GM21367 (cell line): ENCODE measurements at regions not wholly inside any gene's neighbourhood (a gene's known extent, or its start where the extent isn't known, plus 50 kb on each side); places are given as distances from the start of the nearest gene placed in this dataset.
"Not testable (repeated sequence)": the region's sequence is repeated elsewhere in the genome, so short reads cannot be mapped to it uniquely, and the experiment has no call there.

ENCODE experiments used
- ATAC-seq: cut with Tn5 transposase; IDR thresholded peaks from one replicate; pipeline ENCODE4 v1.9.1; 2021; ENCODE audit not compliant: unreplicated experiment

DNA sequence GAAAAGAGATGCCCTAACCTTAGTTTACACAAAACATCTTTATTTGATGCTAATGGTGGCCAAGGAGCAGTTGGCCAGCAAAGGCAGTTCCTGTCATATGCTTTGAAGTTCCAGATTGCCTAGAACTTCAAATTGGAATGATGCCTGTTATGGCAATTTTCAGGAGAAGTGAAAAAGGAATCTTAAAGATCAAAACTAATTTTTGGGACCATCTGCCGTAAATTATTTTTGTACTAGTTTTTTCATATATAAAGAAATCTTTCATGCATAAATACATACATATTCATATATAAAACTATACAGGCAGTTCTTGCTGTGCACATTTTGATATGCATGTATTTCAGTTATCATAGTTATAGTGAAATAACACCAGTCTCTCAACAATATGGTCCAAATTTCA, 1185.6 kb upstream of the FAM98A start:
- no peak for ATAC-seq

DNA sequence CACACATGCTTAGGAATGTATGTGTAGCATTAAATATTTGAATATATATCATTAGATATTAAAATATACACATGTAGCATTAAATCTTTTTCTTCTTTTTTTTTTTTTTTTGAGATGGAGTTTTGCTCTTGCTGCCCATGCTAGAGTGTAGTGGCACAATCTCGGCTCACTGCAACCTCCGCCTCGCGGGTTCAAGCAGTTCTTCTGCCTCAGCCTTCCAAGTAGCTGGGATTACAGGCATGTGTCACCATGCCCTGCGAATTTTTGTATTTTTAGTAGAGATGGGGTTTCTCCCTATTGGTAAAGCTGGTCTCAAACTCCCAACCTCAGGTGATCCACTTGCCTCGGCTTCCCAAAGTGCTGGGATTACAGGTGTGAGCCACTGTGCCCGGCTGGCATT, 1151.6 kb upstream of the FAM98A start:
- not testable (repeated sequence) for ATAC-seq

DNA sequence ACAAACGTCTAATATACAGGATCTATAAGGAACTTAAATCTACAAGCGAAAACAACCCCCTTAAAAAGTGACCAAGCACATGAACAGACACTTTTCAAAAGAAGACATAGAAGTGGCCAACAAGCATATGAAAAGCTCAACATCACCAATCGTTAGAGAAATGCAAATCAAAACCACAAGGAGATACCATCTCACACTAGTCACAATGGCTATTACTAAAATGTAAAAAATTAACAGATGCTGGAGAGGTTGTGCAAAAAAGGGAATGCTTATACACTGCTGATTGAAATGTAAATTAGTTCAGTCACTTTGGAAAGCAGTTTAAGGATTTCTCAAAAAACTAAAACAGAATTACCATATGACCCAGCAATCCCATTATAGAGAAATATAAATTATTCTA, 1148.5 kb upstream of the FAM98A start:
- ATAC-seq: no peak

DNA sequence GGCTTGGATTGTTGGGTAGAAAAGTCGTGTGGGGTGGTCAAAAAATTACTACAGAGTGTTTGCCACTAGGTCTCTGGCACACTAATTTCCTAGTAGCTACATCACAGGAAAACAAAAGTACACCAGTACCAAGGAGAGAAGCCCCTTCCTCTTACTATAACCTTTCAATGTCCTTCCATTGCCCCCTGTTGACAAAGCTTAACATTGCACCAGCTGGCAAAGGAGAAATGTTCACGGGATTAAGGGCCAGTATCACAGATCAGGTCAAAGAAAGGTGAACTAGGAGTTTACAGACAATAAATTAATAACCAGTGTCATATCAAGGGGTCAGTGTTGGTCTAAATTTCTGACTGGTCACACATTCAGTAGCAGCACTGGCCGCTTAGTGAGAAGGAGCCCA, 1139.6 kb upstream of the FAM98A start:
- no peak for ATAC-seq

DNA sequence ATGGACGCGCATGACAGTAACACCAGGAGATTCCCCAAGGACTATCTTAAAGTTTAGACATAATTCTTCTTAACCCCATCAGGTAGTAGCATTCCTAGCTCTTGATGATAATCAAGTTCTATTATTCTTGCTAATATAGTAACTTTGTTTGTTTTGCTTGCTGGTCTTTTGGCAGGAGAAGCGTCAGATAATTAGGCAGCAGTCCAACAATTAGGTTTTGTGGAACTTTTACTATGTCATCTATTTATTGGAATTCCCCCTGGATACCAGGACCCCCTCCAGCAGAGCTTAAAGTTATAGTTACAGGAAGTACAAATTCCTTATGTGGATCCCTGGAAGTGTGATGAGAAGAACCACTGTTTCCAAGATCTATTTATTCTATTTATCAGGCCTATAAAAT, 1138.0 kb upstream of the FAM98A start:
- no peak for ATAC-seq

DNA sequence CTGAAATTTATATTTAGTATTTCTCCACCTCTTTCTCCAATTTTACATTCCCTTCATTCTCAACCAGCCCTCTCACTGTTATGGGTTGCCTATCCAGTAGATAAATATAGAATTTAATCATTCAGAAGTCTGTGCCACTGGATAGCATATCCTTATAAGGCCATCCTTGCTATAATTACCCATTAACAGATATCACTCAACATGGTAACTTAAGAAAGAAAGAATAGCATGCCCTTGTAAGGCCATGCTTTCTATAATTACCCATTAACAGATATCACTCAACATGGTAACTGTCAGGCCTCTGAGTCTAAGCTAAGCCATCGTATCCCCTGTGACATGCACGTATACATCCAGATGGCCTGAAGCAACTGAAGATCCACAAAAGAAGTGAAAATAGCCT, 1137.4 kb upstream of the FAM98A start:
- no peak for ATAC-seq

DNA sequence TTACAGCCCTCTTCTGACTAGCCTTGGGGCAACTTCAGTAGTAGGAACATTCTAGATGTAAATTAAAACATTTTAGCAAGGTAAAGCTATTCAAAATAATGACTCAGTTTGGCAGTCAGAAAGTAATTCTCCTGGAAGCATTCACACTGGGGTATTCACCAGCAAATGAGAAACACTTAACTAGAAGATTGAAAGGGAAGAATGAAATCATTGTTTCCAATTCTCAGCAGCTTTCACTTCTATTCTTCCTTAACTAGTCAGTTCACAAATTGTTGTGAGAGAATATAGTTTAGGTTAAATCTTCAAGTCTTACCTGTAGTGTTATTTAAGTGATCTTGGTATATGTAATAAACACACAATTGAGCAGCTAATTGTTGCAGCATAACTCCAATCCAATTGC, 1135.6 kb upstream of the FAM98A start:
- ATAC-seq: no peak

DNA sequence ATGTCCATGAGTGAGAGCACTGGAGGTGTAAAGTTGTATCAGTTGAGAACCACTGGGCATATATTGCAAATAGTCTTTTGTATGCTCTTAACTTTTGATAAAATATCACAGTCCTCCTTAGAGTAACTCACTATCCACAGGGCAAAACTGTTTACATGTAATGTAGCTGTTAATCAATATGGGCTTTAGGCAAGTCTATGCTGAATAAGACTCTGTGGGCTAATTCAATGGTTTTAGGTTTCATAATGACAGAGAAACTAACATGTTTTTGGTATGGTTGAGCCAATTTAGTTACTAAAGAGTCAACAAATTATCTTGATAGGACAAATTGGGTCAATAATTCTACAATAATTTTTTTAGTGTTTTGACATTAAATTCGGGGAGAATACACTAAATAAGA, 1134.9 kb upstream of the FAM98A start:
- ATAC-seq: no peak

DNA sequence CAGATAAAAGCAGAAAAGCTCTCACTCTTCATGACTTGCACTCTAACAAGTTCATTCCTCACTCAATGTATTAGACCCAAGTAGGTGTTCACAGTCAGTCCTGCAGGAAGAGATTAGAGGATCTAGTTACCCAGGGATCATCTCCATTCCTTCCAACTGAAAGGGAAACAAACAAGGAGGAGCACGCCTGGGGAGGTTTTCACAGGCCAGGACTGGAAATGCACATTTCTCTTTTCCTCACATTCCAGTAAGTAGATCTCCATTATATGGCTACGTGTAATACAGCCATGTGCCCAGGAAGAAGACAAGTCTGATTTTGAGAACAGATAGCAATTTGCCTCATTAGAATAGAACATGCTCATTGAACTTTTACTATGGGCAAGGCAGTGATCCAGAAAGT, 1132.2 kb upstream of the FAM98A start:
- ATAC-seq: no peak

DNA sequence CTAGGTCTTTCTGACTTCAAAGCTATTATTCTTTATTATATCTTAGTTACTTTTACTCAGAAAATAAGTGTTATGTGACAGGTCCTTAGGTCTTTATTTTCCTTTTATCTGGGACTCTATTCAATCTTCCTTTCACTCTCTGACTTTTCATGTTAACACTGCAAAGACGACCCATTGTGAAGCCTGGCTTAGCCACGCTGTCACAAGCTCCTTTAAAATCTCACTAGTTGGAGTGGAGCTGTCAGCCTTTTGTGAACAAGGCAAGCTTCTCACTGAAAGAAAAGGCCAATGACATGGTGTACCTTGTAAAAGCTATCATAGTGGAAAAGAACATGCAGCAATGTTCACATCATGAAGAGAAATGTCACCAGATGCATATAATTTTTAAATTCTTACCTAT, 1130.7 kb upstream of the FAM98A start:
- no peak for ATAC-seq

DNA sequence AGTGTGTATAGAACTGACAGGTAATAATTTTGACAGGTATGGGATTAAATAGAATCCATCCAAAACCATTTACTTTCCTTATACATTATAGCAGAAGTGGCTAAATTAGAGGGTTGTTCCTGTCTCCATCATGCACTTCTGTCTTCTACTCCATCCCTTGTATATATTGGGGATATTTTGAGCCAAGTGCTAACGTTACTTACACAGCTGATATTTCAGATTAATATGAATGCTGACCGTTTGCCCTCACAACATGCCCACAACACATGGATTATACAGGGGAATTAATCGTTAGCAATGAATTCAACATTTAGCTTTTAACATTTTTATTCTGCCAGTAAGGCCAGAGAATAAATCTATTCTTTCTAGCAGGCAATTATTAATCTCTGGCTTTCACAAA, 1125.0 kb upstream of the FAM98A start:
- no peak for ATAC-seq

DNA sequence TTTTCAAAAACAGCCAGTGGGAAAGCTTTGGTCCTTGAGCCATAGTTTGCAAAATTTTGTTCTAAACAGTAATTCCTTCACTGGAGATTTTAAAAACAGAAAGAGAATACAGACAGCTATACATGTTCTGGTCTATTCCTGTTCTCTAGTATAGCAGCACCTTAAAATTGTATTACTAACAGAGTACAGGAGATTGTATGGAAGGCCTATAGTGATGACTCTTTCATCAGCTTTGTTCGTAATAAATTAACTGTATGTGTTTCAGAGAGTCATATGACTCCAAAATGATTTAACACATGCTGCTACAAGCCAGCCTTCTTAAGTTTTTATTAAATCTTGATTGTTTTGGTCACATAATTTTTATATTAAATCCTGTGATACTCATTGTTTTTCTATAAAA, 1124.6 kb upstream of the FAM98A start:
- ATAC-seq: no peak

DNA sequence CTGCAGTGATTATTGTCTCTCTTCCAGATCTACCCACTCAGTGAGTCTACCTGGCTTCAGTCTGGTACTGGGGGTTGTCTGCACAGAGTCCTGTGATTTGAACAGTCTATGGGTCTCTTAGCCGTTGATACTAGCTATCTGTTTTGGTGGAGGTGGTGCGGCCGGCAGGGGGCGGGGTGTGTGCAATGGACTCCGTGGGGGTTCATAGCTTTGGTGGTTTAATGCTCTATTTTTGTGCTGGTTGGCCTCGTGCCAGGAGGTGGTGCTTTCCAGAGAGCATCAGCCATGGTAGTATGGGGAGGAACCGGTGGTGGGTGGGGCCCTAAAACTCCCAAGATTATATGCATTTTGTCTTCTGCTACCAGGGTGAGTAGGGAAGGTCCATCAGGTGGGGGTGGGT, 1120.1 kb upstream of the FAM98A start:
- no peak for ATAC-seq

DNA sequence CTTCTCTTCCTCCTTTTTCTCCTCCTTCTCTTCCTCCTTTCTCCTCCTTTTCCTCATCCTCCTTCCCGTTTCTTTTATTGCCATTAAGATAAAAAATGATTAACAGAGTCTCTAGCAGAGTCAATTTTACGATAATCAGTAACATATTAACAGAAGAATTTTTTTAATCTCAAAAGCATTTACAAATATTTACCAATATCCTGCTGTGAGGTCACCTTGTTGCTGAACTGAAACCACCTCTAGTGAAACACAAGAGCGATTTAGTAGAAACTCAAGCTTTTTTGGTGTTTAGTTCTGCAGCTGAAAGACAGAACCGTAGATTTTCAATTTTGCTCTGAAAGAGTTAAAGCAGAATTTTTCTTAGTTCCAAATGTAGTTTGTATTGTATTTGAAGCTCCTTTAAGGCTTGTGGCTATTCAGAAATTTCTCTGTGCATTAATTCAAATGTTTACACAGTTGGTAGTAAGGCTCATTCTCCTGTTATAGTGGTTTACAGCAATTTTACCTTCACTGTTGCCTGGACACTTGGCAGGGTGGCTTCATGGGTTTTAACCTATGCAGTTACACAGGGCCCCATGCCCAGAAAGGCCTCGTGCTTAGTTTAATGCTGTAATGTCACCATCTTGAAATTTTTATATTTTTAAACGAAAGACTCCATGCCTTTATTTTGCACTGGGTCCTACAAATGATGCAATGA, 1106.6 kb upstream of the FAM98A start:
- ATAC-seq: no peak

DNA sequence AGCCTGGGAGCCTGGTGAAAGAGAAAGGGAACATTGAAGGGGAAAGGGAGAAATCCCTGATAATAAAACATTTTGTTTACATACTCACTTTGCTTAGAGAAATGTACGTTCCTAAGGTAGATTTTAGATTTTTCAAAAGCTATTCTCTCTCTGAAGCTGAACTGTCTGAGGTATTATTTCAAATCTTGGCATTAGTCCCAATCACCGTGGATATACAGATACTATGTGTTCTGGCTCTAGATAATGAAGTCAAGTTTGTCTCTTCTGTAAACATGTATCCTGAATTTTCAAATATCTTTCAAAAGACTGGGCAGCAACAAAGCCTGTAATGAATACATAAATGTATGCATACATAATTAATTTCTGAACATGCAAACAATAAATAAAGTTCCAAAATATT, 1104.2 kb upstream of the FAM98A start:
- ATAC-seq: no peak

DNA sequence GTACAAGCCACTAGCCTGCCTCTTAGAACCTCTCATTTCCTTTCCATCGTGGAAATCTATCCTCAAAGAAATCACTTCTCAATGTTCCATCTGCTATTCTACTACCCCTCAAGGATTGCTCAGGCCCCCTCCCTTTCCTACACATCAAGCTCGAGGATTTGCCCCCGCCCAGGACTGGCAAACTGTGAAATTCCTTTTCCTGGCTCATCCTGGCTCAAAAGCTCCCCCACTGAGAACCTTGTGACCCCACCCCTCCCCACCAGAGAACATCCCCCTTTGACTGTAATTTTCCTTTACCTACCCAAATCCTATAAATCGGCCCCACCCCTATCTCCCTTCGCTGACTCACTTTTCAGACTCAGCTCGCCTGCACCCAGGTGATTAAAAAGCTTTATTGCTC, 1103.3 kb upstream of the FAM98A start:
- ATAC-seq: not testable (repeated sequence)

DNA sequence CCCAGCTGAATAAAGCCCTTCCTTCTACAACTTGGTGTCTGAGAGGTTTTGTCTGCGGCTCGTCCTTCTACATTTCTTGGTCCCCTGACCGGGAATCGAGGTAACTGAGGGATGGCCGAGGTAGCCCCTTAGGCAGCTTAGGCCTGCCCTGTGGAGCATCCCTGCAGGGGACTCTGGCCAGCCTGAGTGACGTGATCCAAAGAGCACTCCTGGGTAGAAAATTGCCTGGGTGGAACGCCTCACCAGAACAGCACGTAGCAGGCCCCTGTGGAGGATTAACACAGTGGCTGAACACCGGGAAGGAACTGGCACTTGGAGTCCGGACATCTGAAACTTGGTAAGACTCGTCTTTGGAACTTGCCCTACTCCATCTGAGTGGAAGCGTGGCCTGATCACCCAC, 1078.5 kb upstream of the FAM98A start:
- not testable (repeated sequence) for ATAC-seq

DNA sequence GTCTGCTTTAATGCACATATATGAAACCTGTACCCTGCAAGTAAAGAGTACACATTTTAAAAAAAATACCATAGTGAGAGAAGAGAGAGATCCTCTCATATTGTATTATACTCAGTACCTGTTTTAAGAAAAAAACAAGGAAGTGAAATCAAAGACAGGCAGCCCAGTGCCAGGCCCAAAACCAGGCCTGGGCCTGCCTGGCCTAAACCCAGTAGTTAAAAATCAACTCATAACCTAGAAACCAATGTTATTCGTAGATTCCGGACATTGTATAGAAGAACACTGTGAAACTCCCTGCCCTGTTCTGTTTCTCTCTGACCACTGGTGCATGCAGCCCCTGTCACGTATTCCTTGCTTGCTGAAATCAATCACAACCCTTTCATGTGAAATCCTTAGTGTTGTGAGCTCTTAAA, 1078.0 kb upstream of the FAM98A start:
- not testable (repeated sequence) for ATAC-seq

DNA sequence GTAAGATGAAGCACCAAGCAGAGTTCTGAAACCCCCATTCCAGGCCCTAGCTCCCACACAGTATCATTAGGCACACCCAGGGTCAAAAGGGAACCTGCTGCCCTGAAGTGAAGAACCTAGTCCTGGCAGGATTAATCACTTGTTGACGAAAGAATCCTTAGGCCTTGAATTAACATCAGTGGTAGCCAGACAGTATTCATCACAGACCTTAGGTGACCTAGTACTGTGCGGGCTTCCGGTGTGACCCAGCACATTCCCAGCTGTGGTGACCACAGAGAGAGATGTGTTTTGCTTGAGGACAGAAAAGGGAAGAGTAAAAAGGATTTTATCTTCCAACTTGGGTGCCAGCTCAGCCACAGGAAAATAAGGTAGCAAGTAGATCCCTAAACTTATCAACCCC, 1071.4 kb upstream of the FAM98A start:
- no peak for ATAC-seq

DNA sequence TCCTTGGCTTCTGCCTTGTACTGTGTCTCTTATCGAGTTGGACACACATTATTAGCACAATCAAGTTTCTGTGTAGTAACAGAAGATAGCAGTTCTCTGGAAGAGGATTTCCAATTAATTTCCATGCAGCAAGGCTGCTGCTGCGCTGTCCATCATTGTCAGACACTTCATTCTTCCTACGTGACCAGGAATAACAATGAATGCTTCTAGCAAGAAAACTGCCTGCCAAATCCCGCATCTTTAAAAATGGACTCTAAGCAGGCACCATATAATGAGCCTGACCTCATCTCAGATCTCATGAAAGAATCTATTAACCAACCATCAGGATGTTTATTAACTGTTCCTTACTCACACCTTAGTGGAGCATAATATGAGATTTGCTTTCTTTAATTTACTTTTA, 1067.7 kb upstream of the FAM98A start:
- ATAC-seq: no peak

DNA sequence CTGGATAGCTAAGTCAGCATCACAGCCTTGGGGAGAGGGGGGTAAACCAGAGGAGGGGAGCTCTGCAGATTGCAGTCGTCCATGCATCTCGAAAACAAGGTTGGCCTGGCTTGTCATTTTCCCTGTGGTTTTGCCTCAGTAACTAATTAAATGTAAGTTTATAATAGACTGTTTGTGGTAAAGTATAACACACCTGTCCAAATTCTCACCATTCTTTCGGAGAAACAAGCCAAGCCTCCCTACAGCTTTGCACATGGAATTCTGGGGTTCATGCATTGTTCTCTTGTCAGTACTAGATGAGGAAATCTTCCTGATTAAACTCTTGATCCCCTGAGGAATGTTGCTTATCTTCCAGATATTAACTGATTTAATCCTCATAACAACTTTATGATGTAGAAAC, 1065.2 kb upstream of the FAM98A start:
- no peak for ATAC-seq

DNA sequence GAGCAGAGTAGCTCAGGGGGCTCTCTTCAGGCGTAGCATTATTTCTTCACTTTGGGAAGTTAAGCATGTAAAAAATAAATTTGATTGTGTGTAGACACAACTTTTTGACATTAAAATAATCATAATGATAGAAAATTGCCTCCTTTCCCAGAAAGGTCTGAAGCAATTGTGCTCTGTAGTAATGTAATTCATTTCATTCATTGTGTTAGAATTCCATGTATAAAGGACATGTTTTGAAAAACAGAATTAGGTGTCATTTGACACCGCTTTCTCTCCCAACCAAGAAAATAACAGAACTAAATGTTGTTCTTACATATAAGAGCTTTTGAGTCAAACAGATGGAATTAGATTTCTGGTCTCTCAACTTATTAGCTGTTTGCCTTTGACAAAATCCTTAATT, 1064.2 kb upstream of the FAM98A start:
- no peak for ATAC-seq

DNA sequence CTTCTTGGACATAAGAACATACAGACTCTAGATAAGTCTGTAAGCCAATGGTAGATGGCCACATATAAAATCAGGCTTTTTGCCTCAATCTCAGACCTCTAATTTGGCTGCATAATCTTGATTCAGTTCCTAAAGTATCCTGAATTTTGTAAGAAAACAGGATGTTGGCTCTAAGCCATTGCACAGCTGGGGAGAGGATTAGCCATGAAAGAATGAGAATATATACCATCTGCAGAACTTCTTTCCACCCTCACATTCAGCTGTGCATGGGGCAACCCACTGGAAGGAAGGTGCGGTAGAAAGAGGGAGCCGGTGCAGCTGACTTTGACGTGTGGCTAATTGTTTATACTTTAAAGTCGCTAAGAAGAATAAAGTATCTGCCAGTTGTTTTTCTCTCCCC, 1061.6 kb upstream of the FAM98A start:
- no peak for ATAC-seq

DNA sequence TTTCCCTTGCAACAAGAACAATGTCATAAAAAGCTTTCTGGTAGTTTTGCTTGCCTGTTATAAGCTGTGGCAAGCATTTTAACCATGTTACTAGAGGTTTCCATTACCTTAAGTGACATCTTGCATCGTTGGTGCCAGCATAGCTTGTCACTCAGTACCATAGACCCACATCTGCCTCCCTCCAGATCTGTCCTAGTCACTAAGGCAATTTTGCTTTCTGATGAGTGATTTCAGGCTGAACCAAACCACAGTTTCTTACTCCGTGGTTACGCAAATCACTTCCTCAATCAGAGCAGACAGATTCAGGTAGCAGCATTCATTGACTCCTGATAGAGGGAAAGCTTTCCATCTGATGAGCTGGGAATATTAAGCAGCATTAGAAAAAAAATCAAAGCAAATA, 1057.5 kb upstream of the FAM98A start:
- no peak for ATAC-seq
